Activated naive CD8-positive, alpha-beta T cell treated with anti-CD3 and anti-CD28 coated beads, Interleukin-2, amount 50 U/mL, for 24 hours (primary cell): ENCODE measurements at regions not wholly inside any gene's neighbourhood (a gene's known extent, or its start where the extent isn't known, plus 50 kb on each side); places are given as distances from the start of the nearest gene placed in this dataset.
"Not testable (repeated sequence)": the region's sequence is repeated elsewhere in the genome, so short reads cannot be mapped to it uniquely, and the experiment has no call there.

Experiments
- ATAC-seq: fragments of 150-1000 bp; cut with Tn5 transposase; one replicate; pipeline ENCODE4 v1.10.0; 2021
- DNase-seq: peaks from one replicate; pipeline ENCODE4 v3.0.0; 2021
- H3K27ac Mint-ChIP-seq: one replicate; pipeline ENCODE4 v1.8.0; 2021; ENCODE audit warnings: mild to moderate bottlenecking, mixed read lengths
- H3K27me3 Mint-ChIP-seq: one replicate; pipeline ENCODE4 v1.8.0; 2021; ENCODE audit warnings: mixed read lengths
- H3K36me3 Mint-ChIP-seq: one replicate; pipeline ENCODE4 v1.8.0; 2021; ENCODE audit warnings: low read depth, mixed read lengths
- H3K4me1 Mint-ChIP-seq: one replicate; pipeline ENCODE4 v1.8.0; 2021; ENCODE audit warnings: mixed read lengths
- H3K4me3 Mint-ChIP-seq: one replicate; pipeline ENCODE4 v1.8.0; 2021; ENCODE audit warnings: mild to moderate bottlenecking, moderate library complexity, mixed read lengths
- H3K9me3 Mint-ChIP-seq: one replicate; pipeline ENCODE4 v1.8.0; 2021; ENCODE audit warnings: mixed read lengths

DNA sequence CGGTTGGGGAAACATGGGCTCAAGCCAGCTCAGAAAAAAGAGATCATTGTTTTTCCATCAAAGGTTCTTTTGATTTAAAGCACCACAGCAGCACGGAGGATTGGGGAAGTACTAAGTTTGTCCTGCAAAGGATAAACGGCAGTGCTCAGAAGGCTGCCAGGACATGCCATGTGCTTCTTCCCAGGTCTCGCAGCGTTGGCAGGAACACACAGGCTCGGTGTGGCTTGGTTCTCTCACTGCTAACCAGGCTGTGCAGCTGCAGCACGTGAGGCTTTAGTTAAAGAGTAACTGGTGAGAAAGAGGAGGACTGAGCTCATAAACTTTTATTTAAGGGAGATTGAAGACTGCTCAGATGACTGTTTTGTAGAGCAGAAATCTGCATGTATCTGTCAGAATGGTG lies 264.3 kb downstream of the TSN start:
- ATAC-seq (no peak), DNase-seq (no peak)
- Mint-ChIP-seq H3K4me3 (no peak overlapping the region), H3K9me3 (no peaks in the 10 kb centered on the region), H3K4me1 (no peaks in the 10 kb centered on the region), H3K27ac (no peak overlapping the region), H3K27me3 (peaks cover 9% of the 10 kb centered on the region), H3K36me3 (no peaks in the 10 kb centered on the region)

DNA sequence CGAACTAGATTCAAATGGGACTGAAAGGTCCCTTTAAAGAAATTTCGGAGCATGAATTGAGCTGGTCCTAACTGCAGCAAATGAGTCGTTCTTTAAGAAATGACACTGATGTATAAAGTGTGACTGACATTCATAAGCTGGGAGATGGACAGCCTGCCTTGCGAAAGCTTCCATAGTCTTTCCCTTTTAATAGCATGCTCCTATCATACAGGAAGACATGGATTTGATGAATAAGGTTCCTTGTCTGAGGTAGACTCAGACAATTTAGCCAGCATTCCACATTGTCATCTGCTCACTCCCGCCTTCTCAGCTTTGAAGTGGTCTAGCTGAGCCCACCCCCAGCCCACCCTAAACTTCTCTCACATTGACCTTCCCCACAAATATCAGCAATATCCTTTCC lies 264.9 kb downstream of the TSN start:
- H3K4me1 Mint-ChIP-seq, result no peaks in the 10 kb centered on the region
- ATAC-seq, result no peak
- no peak overlapping the region for H3K4me3 Mint-ChIP-seq
- H3K27ac Mint-ChIP-seq, result no peak overlapping the region
- no peaks in the 10 kb centered on the region for H3K9me3 Mint-ChIP-seq
- peaks cover 9% of the 10 kb centered on the region for H3K27me3 Mint-ChIP-seq
- DNase-seq, result no peak
- no peaks in the 10 kb centered on the region for H3K36me3 Mint-ChIP-seq

DNA sequence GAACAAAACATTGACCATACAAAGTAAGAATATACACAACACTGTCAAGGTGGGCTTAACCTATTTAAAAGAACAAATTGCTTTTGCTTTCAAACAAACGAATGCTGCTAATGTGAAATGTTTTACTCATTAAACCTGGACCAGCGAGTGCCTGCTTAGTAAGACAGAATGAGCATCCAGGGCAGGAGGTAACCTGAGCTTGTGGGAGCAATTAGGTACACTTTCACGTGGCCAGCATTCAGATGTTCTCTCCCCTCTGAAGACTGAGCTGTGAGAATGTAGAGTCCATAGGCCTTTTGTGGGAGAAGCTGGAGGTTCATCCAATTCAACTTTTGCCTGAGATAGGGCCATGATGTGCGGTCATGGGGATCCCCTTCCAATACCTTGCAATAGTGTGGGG lies 266.5 kb downstream of the TSN start:
- no peak for ATAC-seq
- H3K36me3 Mint-ChIP-seq, result no peaks in the 10 kb centered on the region
- peaks cover 9% of the 10 kb centered on the region for H3K27me3 Mint-ChIP-seq
- H3K9me3 Mint-ChIP-seq, result no peaks in the 10 kb centered on the region
- H3K4me1 Mint-ChIP-seq, result no peaks in the 10 kb centered on the region
- H3K27ac Mint-ChIP-seq, result no peak overlapping the region
- no peak overlapping the region for H3K4me3 Mint-ChIP-seq
- no peak for DNase-seq

DNA sequence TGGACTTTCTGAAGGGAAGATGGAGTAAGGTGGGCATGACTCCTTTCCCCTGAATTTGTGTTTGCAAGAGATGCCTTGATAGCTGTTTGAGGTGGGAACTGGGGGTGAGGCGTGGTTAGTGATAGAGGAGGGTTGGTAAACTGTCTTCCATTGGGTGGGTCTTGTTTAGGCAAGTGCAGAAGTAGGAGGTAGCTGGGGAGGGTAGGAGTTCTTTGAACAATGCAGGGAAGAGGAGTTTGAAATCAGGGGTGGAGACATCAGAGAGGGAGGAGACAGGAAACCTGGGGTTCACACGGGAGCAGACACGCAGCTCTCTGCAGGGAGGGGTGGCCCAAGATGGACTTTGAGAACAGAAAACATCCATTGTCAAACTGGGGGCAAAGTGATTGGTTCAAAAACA lies 267.1 kb downstream of the TSN start:
- Mint-ChIP-seq H3K9me3 (no peaks in the 10 kb centered on the region), H3K27me3 (peaks cover 9% of the 10 kb centered on the region), H3K4me3 (no peak overlapping the region), H3K4me1 (no peaks in the 10 kb centered on the region), H3K27ac (no peak overlapping the region), H3K36me3 (no peaks in the 10 kb centered on the region)
- no peak for DNase-seq
- no peak for ATAC-seq

DNA sequence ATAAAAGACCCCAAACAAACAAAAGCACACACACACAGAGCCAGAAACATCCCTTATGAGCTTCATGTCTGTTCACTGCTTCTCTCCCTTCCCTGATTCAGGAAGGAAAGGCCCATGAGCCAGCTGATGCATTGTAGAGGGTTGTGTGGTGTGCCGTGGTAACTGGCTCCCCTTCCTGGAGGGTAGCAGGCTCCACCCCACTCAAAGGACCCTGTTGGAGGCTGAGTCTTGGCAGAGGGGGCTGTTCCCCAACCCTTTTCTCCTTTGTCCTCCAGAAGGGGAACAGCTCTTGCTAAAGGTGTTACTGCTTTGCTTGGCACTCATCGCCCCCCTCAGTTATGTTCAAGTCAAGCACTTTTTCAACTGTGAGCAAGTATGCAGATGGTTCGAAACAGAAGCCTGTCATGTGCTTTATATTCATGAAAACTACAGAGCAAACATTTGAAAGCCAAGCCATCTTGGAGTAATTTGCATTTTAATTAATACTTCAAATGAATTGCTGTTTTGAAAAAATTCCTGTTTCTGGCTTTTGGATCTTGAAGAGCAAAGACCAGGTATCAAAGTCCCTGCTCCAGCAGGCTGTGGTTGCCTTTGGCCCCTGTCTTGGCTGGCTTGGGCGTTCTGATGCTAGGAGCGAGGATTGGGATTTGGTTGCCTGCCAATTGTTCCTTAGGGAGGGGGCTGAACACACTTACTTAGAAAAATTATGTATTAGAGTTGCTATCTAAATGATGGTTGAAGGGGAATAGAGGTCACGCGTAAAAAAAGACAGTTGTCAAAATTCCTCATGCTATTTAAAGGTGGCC lies 267.8 kb downstream of the TSN start:
- DNase-seq, result no peak
- no peaks in the 10 kb centered on the region for H3K9me3 Mint-ChIP-seq
- H3K4me3 Mint-ChIP-seq, result no peak overlapping the region
- no peak overlapping the region for H3K27ac Mint-ChIP-seq
- no peak for ATAC-seq
- H3K36me3 Mint-ChIP-seq, result no peaks in the 10 kb centered on the region
- H3K4me1 Mint-ChIP-seq, result no peaks in the 10 kb centered on the region
- H3K27me3 Mint-ChIP-seq, result peaks cover 9% of the 10 kb centered on the region

DNA sequence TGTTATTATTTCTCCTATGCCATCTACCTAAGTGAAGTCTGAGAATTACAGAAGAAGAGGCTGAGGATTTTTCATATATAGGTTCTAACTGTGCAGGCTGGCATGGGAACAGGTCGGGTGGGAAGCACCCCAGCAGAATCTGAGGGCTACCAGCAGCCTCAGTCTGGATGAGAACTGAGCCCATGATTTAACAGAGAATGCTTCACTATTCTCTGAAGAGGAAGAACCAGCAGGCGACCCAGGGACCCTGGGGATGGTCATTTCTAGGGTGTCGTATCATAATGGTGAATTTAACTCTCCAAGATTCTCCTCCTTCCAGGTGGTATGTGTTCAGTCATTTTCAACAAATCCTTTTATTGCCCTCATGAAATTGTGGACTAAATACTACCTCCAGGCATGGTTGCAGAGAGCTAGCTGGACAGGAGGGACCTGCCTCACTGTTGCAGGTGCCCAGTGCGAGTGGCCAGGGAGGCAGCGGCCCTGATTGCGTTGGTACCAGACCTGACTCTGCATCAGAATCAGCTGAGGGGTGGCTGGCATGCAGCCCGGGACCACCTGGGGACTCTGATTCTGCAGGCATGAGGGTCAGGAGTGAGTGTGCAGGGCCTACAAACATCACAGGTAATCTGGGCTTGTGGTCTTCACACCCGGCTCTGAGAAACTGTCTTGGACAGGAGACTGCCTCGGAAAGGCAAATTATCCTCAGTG lies 272.2 kb downstream of the TSN start:
- H3K27me3 Mint-ChIP-seq, result no peaks in the 10 kb centered on the region
- no peaks in the 10 kb centered on the region for H3K4me1 Mint-ChIP-seq
- no peak for DNase-seq
- H3K36me3 Mint-ChIP-seq, result no peaks in the 10 kb centered on the region
- no peak for ATAC-seq
- H3K9me3 Mint-ChIP-seq, result no peaks in the 10 kb centered on the region
- H3K27ac Mint-ChIP-seq, result no peak overlapping the region
- H3K4me3 Mint-ChIP-seq, result no peak overlapping the region

DNA sequence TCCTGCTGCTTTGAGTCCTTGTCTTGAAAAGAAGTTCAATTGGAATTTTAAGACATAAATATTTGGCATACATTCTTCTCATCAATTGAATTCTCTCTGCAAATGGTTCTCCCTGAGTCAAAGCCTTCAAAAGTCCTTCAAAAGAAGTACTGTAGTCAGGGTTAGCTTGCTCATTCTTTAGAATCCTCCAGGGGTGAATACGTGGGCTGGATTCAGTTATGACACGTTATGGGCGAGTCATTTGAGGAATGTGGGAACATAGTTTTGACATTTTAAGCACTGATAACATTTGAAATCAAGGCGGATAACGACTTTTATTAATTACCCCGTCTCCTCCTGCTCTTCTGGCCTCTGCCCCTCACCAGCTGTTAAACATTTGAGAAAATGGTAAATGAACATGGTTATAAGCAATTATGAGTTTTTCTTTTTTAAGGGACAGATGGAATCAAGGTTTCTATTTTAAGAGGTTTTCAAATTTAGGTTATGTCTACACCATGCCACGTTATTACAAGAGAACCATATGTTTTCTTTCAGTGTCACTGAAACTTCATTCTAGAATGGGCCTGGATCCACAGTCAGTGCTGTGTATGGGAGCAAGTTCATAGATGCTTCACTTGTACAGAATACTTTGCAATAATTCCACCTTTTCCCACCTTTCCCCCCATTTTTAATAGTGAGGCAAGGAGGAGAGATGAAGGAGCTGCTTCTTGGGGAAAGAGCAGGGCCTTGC lies 273.1 kb downstream of the TSN start:
- Mint-ChIP-seq H3K36me3 (no peaks in the 10 kb centered on the region), H3K4me3 (no peak overlapping the region), H3K9me3 (no peaks in the 10 kb centered on the region), H3K27ac (no peak overlapping the region), H3K27me3 (no peaks in the 10 kb centered on the region), H3K4me1 (no peaks in the 10 kb centered on the region)
- ATAC-seq (no peak), DNase-seq (no peak)

DNA sequence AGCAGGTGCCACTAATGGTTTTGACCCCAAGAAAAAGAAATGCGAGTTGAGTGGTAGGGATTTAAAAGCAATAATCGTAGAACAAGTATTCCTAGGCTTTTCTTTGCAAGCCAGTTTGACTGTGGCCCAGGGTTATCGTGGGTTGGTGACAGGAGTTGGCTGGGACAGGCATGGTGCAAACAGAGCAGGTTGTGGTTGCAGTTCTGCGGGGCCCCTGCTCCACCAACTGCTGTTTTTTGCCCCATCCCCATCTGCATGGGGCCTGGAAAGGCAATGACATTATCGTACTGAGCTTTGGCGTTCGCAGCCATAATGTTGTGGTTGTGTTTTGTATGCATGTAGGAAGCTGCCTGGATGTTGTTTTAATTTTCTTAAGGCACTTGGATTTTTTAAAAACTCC lies 274.0 kb downstream of the TSN start:
- no peaks in the 10 kb centered on the region for H3K4me1 Mint-ChIP-seq
- no peaks in the 10 kb centered on the region for H3K36me3 Mint-ChIP-seq
- H3K27ac Mint-ChIP-seq, result no peak overlapping the region
- ATAC-seq (no peak), DNase-seq (no peak)
- H3K9me3 Mint-ChIP-seq, result no peaks in the 10 kb centered on the region
- no peak overlapping the region for H3K4me3 Mint-ChIP-seq
- no peaks in the 10 kb centered on the region for H3K27me3 Mint-ChIP-seq

DNA sequence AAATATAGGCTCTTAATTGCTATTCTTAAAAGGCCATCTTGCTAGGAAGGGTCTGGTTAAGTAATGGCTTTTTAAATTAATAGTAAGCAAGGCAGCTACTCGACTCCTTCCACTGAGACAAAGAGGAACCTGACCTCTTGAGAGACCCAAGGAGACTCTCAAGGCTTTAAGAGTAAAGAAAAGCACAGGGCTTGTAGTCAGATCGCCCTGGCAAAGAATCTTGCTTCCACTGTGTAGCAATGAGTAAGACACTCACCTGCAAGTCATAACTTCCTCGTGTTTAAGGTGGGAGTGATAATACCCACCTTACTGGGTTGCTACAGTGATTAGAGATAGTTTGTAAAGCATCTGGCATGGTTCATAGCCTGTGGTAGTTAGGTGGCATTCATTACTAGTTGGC lies 274.5 kb downstream of the TSN start:
- DNase-seq (no peak), ATAC-seq (no peak)
- Mint-ChIP-seq H3K4me3 (no peak overlapping the region), H3K9me3 (no peaks in the 10 kb centered on the region), H3K27ac (no peak overlapping the region), H3K36me3 (no peaks in the 10 kb centered on the region), H3K27me3 (no peaks in the 10 kb centered on the region), H3K4me1 (no peaks in the 10 kb centered on the region)

DNA sequence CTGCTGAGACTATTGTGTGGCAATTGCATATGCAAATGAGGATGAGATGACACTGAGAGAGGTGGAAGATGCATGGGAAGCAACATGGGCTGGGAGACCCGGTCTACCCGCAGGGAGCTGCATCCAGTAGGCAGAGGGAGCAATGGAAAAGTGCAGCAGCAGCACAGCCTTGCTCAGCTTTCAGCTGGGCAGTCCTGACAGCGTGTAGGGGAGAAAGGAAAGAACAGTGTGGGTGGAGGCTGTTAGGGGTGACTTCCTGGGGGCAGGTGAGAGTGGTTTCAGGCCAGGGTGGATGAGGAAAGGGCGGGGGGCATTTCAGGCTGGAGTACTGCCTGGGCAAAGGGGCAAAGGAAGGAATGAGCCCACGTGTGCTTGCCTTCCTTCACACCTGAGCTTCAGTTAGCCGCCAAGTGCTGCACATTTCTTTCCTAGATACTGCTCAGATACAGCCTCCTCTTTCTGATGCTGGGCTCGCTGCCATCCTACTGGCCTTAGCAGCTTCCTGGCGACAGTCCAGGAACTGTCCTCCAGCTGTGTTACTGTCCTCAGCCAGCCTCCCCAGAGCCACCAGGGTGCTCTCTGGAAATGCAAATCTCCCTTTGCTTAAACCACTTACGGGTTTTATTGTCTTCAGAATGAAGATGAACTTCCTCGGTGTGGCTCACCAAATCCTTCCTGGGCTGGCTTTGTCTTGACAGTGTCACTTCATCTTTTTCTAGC lies 276.3 kb downstream of the TSN start:
- Mint-ChIP-seq H3K36me3 (no peaks in the 10 kb centered on the region), H3K4me1 (no peaks in the 10 kb centered on the region), H3K27ac (no peak overlapping the region), H3K27me3 (no peaks in the 10 kb centered on the region), H3K9me3 (no peaks in the 10 kb centered on the region), H3K4me3 (no peak overlapping the region)
- no peak for ATAC-seq
- DNase-seq, result no peak

DNA sequence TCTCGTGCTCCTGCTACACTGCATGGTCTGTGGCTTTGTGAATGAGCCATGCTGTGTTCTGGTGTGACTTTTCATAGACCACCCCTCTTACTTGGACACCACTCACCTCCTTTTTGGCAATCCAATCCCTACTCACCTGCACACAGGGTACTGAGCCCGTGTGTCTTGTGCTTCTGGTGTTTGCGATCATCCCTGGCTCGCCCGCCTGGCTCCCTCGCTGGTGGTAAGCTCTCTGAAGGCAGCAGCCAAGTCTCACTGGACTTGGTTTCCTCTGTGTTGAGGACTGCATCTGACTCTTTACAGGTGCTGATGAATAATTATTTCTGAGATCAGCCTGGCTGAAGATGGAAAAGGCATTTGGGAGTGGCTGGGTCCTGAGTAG lies 276.8 kb downstream of the TSN start:
- H3K9me3 Mint-ChIP-seq, result no peaks in the 10 kb centered on the region
- H3K27ac Mint-ChIP-seq, result no peak overlapping the region
- H3K27me3 Mint-ChIP-seq, result no peaks in the 10 kb centered on the region
- no peaks in the 10 kb centered on the region for H3K4me1 Mint-ChIP-seq
- DNase-seq, result no peak
- H3K4me3 Mint-ChIP-seq, result no peak overlapping the region
- no peaks in the 10 kb centered on the region for H3K36me3 Mint-ChIP-seq
- no peak for ATAC-seq

DNA sequence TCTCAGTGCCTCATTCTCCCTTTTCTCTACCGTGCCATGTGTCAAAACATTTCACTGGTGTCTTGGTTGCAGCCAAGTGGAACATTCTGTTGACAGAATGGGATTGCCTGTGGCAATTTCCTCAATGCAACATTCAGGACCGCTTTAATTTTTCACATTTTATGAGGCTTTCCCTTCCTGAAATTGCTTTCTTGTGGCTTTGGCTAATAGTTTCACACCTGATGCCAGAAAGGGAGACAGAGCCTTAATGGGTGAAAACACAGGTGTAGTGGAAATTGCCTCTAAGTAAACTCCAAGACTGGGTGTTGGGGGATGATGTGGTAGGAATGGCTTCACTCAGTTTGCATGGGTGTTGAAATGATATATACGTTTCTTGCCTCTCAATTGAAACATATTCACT lies 278.3 kb downstream of the TSN start:
- Mint-ChIP-seq H3K27me3 (no peaks in the 10 kb centered on the region), H3K9me3 (no peaks in the 10 kb centered on the region), H3K4me3 (no peak overlapping the region), H3K36me3 (no peaks in the 10 kb centered on the region), H3K27ac (no peak overlapping the region), H3K4me1 (no peaks in the 10 kb centered on the region)
- ATAC-seq (no peak), DNase-seq (no peak)

DNA sequence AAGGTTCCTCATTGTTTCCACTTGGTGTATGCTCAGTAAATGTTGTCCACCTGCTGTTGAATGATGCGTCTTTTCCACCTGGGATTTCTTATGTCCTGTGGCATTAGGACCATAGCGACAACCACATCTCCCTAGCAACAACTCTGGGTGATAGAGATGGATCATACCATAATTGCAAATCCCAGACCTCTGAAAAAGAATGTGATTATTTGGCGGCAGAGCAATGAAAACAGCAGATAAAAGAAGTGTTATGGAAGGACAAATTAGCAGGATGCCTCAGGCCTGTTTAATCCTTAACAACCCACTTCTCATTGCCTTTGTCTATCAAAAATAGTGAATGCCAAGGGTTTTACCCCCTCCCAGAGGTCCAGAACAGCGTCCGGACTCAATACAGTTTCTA lies 278.9 kb downstream of the TSN start:
- DNase-seq (no peak), ATAC-seq (no peak)
- Mint-ChIP-seq H3K9me3 (no peaks in the 10 kb centered on the region), H3K4me3 (no peak overlapping the region), H3K27me3 (no peaks in the 10 kb centered on the region), H3K36me3 (no peaks in the 10 kb centered on the region), H3K27ac (no peak overlapping the region), H3K4me1 (no peaks in the 10 kb centered on the region)

DNA sequence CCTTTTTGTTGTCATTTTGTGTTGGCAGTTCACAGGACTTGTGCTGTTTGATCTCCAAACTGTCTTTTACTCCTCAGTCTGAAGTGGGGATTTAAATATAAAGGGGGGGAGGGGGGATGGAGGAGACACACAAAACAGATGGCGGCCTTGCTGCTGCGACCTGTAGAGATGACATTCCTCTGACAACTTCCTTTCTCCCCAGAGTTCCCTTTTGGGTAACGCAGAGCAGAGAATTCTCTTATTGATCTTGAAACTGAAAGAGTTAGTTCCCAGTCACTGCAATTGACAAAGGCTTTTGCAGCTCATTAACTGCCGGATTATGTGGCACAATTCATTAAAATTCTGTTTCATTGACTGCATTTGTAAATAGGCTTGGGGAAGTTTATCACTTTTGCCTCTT lies 279.3 kb downstream of the TSN start:
- ATAC-seq (no peak), DNase-seq (no peak)
- H3K36me3 Mint-ChIP-seq, result no peaks in the 10 kb centered on the region
- no peaks in the 10 kb centered on the region for H3K4me1 Mint-ChIP-seq
- H3K4me3 Mint-ChIP-seq, result no peak overlapping the region
- H3K27me3 Mint-ChIP-seq, result no peaks in the 10 kb centered on the region
- no peaks in the 10 kb centered on the region for H3K9me3 Mint-ChIP-seq
- no peak overlapping the region for H3K27ac Mint-ChIP-seq

DNA sequence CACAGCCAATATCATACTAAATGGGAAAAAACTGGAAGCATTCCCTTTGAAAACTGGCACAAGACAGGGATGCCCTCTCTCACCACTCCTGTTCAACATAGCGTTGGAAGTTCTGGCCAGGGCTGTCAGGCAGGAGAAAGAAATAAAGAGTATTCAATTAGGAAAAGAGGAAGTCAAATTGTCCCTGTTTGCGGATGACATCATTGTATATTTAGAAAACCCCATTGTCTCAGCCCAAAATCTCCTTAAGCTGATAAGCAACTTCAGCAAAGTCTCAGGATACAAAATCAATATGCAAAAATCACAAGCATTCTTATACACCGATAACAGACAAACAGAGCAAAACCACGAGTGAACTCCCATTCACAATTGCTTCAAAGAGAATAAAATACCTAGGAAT lies 283.4 kb downstream of the TSN start:
- H3K27me3 Mint-ChIP-seq, DNase-seq, H3K4me3 Mint-ChIP-seq, H3K36me3 Mint-ChIP-seq, H3K27ac Mint-ChIP-seq, ATAC-seq, H3K4me1 Mint-ChIP-seq, H3K9me3 Mint-ChIP-seq: not testable (repeated sequence)
